H4 (cell line): ENCODE measurements at regions not wholly inside any gene's neighbourhood (a gene's known extent, or its start where the extent isn't known, plus 50 kb on each side); places are given as distances from the start of the nearest gene placed in this dataset.
"Not testable (repeated sequence)": the region's sequence is repeated elsewhere in the genome, so short reads cannot be mapped to it uniquely, and the experiment has no call there.

Source experiments
- DNase-seq: peaks from one replicate; pipeline ENCODE4 v3.0.0-alpha.2; 2015; ENCODE audit warnings: low spot score

GRCh38 chr13:104641309-104641708 lies 1575.1 kb upstream of the SLC10A2 start:
- no peak for DNase-seq

- DNase-seq: no peak
Observed at GRCh38 chr13:104635879-104636278, 1569.7 kb upstream of the SLC10A2 start.

DNA sequence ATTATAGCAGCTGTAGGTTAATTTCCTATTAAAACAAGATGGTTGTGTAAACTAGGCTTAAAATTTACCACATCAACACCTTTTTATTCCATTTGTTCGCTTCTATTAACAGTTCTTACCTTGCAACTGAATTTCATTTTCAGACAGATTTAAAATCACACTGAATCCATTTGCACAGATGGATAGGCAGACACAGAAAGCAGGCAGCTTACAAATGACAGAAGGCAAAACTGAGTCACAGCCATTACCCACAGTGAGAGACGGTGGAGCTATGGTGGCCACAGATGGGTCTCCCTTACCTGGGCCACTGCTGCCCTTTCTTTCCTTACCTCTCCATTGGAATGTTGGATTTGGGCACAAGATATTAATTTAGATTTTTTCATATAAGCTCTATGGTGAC lies 1567.8 kb upstream of the SLC10A2 start:
- DNase-seq: no peak

- no peak for DNase-seq
Observed at GRCh38 chr13:104632736-104633135, 1566.5 kb upstream of the SLC10A2 start.

- no peak for DNase-seq
Observed at GRCh38 chr13:104625201-104625600, 1559.0 kb upstream of the SLC10A2 start.

DNA sequence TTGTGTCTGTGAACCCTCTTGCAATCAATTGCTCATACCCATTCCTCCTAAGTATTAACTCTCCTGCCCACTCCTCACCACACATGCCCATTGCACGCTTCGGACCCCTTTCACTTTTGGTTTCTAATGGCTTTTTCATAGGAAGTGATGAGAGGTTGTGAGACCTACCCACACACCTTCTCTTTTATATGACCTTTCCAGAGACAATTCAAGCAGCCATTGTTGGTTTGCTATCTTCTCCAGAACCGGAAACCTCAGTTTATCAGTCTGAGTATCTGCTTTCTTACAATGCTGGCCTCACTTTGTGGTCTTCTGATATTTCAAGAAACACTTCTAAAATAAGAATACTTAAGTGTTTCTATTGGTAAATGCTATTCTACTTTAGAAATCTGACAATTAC lies 1550.8 kb upstream of the SLC10A2 start:
- DNase-seq: no peak

GRCh38 chr13:104614361-104615145 lies 1548.3 kb upstream of the SLC10A2 start:
- no peak for DNase-seq

- no peak for DNase-seq
Observed at GRCh38 chr13:104608331-104608730, 1542.1 kb upstream of the SLC10A2 start.

DNA sequence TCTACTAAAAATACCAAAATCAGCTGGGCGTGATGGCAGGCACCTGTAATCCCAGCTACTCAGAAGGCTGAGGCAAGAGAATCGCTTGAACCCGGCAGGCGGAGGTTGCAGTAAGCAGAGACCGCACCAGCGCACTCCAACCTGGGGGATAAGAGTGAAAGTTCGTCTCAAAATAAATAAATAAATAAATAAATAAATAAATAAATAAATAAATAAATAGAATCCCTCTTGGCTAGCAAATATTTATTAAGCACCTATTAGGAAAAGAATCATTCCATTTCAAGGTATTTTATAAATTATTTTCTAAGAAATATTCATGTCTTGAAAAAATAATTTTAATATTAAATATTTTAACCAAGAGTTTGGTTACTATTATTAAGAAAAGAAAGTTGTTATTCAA lies 1539.2 kb upstream of the SLC10A2 start:
- DNase-seq: not testable (repeated sequence)

- DNase-seq: no peak
Observed at GRCh38 chr13:104597546-104598180, 1531.4 kb upstream of the SLC10A2 start.

DNA sequence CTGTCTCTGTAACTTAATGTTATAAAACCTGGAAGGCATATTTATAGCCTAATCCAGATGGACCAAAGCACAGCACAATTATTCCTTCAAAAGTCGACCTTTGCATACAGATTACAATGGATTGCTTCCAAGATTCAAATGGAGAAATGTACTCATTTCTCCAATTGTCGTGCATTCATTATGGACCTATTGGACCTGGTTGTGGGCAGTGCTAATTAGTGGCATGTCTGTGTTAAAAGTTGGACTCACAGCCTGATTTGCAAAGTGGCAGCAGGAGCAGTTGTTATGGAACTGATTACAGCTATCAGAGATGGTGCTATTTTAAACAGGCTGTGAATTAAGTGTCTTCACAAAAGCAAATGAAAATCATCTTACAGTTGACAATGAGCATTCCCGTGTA lies 1529.3 kb upstream of the SLC10A2 start:
- DNase-seq: no peak

DNA sequence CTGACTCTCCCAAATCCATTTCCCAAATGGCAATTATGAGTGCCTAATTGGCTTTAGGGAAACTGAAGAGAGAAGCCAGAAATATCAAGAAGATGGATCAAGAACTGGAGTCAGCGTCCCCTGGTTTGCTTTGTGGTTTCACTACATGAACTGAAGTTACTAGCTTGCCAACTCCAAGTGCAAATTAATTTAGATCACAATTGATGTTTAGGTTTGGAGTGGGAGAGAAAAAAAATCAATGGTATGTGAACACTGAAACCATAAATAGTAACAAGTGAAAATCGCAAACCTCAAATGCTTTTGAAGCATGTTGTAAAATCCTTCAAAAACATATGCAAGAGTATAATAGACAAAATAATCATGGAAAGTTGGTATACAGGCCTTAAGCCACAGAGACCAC lies 1528.6 kb upstream of the SLC10A2 start:
- DNase-seq: no peak

DNA sequence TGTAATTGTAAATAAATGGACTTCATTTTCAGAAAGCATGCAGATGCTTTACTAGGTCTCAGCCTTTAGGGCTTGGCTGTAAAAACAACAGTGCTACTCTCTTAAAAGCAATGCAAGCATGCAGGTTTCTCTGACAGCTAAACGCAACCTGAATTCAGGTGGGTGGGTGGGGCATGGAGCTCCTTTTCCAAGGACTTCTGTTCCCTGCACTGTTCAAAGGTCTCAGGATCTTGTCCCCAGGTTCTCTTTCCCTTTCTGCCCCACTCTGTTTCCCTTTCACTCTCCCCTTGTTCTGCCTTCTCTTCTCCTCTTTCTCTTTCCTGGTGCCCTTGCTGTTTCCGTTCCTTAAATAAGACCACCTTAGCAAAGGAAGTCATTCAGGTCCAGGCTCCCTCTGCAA lies 1527.5 kb upstream of the SLC10A2 start:
- DNase-seq: no peak

DNA sequence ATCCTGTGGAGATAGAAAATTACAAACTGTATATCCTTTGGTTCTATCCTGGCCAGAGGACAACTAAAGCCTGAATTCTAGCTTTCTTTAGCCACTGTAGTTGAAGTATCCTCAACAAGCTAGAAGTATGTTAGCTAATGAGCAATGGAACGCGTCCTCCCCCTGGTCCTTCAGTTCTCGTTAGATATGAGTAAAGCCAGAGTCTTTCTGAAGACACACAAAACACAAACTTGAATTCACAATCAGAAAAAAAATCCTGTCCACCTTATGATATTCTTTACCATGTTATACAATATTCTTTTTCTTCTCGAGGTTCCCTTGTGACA lies 1527.0 kb upstream of the SLC10A2 start:
- DNase-seq: no peak

DNA sequence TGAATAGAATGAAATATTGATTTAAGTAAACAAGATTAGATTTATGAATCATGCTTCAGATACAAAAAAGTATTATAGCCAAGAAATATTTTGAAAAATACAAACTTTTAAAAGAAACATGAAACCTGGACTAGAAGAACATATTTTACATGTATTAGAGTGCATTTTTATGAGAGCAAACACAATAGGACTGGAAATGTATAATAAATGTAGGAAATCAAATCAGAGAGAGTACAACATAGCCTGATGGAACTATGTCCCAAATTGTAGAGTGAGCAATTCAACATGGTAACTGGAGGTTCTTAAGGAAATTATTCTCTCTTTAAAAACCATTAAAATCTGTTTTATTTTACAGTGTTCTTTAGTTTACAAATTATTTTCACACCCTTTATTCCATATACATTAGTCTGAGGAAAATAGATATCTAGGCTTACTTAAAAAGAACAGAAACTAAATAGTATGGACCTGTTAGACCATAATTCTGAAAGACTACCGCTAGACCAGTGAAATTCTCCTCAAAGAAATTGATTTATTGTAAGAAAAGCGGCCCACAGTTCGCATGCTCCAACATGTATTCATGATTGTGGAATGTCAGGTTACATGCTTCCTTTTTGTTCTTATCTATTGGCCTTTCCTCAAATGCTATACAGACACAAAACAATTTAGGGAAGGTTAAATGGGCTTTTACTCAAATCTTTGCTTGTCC lies 1526.5 kb upstream of the SLC10A2 start:
- DNase-seq: no peak

DNA sequence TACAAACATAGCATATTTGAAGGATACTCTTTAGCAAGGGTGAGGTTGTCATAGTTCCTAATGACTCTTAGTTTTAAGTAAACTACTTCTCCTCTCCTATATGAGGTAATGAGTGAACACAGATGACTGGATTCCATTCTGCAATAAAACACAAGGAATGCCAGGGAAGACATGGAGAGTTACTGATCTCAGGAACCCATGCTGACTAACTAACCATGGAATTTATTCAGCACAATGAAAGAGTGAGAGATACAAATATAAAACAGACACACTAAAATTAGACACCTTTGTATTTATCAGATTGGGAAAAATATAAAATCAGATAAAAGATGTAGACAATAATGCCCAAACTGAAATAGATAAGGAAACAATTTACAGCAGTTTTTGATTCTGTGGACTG lies 1525.9 kb upstream of the SLC10A2 start:
- peak; percentile 15 for DNase-seq

DNA sequence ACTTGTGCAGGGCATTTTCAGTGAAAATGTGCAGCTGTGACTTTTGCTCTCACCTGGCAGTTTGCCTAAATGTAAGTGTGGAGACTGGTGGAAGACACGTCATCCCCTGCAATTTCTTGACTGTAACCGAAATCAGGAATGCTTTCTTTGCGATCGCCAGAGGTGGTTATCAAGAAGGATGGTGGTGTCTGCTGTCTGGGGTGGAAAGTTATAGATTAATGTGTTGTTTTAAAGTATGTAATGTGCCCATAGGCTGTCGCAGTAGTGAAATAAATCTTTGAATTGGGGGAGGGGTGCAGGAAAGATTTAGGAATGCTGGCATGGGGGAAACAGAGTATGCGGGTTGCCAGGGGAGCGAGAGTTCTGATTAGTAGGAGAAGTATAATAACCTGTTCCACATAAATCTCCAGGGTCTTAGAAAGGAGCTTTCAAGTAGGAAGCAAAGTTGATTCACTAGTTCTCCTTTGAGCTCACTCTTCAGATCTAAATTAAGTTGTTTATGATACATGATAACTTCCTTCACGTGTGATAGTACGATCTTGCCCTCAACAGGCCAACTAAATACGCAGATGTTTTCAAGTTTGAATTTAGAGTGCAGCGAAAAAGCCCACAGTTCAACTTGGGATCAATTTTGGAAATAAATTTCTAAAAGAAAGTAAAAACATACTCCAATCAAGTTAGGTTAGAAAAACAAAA lies 1520.0 kb upstream of the SLC10A2 start:
- peak; percentile 57 for DNase-seq

GRCh38 chr13:104584481-104584880 lies 1518.3 kb upstream of the SLC10A2 start:
- no peak for DNase-seq

- DNase-seq: no peak
Observed at GRCh38 chr13:104580931-104581330, 1514.7 kb upstream of the SLC10A2 start.

DNA sequence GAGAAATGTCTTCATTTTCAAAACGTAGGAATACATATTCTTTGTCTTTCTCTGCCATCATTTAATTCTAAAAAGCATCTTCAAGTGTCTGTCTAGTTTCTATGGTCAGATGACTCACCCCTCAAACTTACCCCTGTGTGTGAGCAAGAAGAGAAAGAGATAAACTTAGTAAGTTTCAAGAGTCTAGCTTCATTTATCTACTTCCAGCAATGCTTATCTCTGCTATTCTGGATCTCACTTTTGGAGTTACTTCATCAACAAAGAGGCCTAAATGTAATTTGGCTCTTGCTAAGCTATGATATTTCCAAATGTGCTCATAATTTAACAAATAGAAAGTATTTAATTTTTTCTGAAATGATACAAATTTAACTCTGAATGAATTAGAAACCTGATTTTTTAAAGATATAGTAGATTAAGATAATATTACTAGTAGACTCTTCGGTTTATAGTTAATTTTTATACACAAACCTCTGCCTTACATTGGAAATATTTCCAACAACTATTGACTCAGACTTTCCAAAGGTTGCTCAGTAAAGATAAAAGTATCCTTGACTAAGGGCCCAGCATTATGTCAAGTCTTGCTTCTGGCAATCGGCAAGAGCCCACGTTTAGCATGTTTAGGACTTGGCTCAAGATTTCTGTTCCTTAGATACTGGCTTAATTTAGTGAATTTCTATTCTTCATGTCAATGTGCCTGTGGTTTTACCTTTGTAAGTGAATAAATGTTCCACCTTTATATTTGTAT lies 1511.0 kb upstream of the SLC10A2 start:
- no peak for DNase-seq

DNA sequence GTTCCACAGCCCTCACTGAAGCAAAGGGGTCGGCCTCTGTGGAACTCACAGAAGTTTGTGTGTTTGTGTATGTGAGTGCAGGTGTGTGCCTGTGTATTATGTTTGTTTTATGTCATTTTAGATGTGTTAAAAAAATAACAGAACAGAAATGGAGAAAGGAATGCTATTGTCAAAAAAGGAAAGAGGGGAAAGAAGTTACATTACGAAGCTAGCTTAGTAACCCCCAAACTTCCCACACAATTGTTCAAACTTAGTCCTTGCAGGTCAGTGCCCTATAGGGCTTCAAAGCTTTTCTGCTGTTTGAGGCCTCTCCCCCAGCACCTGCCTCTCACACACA lies 1505.6 kb upstream of the SLC10A2 start:
- no peak for DNase-seq
